ENCODE measurements at regions not wholly inside any gene's neighbourhood (a gene's known extent, or its start where the extent isn't known, plus 50 kb on each side); places are given as distances from the start of the nearest gene placed in this dataset.

DNA sequence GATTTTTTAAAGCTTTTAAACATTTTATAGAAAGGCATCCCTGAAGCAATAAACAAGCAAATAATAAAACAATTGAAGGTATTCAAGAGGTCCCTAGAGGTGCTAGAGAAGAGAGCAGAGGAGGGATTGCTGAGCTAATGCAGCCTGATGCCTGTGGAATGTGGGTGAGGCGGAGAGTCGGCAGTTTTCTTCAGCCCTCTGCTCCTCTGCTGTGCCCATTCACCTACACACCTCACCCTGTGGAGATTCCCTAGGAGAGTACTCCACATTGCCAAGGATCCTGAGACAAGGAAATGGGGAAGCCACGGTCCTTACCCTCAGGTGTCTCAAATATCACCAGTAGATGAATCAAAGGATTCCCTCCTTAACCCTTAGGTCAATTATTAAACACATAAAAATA is 199.8 kb upstream of the POU3F2 start:
- H3K4me1 ChIP-seq (ENCODE audit: control insufficient read depth in 1 of 2, insufficient read depth in 2 of 2, low read length in 2 of 2): no peaks in the 10 kb centered on the region
- H3K27ac ChIP-seq (ENCODE audit: low read depth, low read length): no peak overlapping the region
- TF ChIP-seq RAD21 (IDR thresholded peaks at IDR 0.05; ENCODE audit: low read depth): no peak
- TF ChIP-seq, protein P1, sequence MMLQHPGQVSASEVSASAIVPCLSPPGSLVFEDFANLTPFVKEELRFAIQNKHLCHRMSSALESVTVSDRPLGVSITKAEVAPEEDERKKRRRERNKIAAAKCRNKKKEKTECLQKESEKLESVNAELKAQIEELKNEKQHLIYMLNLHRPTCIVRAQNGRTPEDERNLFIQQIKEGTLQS (IDR thresholded peaks at IDR 0.05): no peak
- TF ChIP-seq, protein P2, sequence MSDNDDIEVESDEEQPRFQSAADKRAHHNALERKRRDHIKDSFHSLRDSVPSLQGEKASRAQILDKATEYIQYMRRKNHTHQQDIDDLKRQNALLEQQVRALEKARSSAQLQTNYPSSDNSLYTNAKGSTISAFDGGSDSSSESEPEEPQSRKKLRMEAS (IDR thresholded peaks at IDR 0.05): no peak
- no peak for TF ChIP-seq JUND (IDR thresholded peaks at IDR 0.05)
- TF ChIP-seq CBX3 (IDR thresholded peaks at IDR 0.05; ENCODE audit: low read depth): no peak
- TF ChIP-seq POLR2AphosphoS5 (IDR thresholded peaks at IDR 0.05; ENCODE audit: low read depth, low read length): no peak
- H3K9ac ChIP-seq (ENCODE audit: low read length): no peak overlapping the region
- H3K9me3 ChIP-seq (ENCODE audit: control insufficient read depth in 1 of 2, insufficient read depth in 1 of 2, low read depth in 1 of 2, low read length in 2 of 2): no peaks in the 10 kb centered on the region
- no peak overlapping the region for H2AFZ ChIP-seq (ENCODE audit: low read depth, low read length, poor library complexity, severe bottlenecking)
- H3K27me3 ChIP-seq (ENCODE audit: insufficient read depth, low read length): 0 out of 2 replicates have a peak, but pooled peaks cover 7% of the 10 kb centered on the region
- H3K9me2 ChIP-seq (ENCODE audit: insufficient read depth): no peaks in the 10 kb centered on the region
- no peaks in the 10 kb centered on the region for H3K79me2 ChIP-seq (ENCODE audit: insufficient read depth, low read length)
- CTCF ChIA-PET: no interaction called here
- H3K4me3 ChIP-seq (replicated peaks in 1 of 2; ENCODE audit: low read depth in 1 of 2, low read length in 2 of 2): no peak overlapping the region
- intact Hi-C loops (cut with micrococcal nuclease): no loop called here
- ATAC-seq (no peak), DNase-seq (ENCODE audit: low read depth, low spot score) (no peak)
- H3K36me3 ChIP-seq (ENCODE audit: control insufficient read depth in 1 of 2, insufficient read depth in 2 of 2, low read length in 2 of 2): no peaks in the 10 kb centered on the region
- no TSS peak for BruUV-seq (replicated peaks)
- no peaks in the 10 kb centered on the region for H4K20me1 ChIP-seq (ENCODE audit: insufficient read depth)
- RAD21 ChIA-PET (ENCODE audit: low non-redundant PET in 1 of 2, low total read pairs in 2 of 2, uncharacterized antibody in 2 of 2, unreplicated experiment in 2 of 2): no interaction called here
- POLR2A ChIA-PET: no interaction called here
- H3K4me2 ChIP-seq (ENCODE audit: low read length): no peak overlapping the region

DNA sequence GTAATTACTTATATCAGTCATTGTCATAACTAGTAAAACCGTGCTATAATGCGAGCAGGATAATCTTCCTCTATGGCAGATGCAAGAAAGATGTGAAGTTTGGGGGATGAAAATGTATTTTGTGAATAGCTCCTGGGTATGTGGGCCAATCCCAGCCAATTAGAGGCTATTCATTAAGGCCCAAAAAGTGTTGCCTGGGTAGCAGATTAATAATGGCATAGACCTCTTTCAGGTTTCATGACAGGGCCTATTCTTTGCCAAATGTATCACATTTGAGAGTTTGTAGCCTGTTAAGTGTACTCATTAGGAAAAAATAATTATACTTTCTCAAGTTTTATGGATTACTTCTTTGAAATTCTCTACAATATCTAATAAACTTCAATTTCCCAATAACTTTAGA is 199.2 kb upstream of the POU3F2 start:
- no peak for DNase-seq (ENCODE audit: low read depth, low spot score)
- Histone ChIP-seq H3K4me1 (ENCODE audit: control insufficient read depth in 1 of 2, insufficient read depth in 2 of 2, low read length in 2 of 2) (no peaks in the 10 kb centered on the region), H3K36me3 (ENCODE audit: control insufficient read depth in 1 of 2, insufficient read depth in 2 of 2, low read length in 2 of 2) (no peaks in the 10 kb centered on the region), H3K4me3 (replicated peaks in 1 of 2; ENCODE audit: low read depth in 1 of 2, low read length in 2 of 2) (no peak overlapping the region), H3K27me3 (ENCODE audit: insufficient read depth, low read length) (0 out of 2 replicates have a peak, but pooled peaks cover 7% of the 10 kb centered on the region), H3K27ac (ENCODE audit: low read depth, low read length) (no peak overlapping the region), H3K9me2 (ENCODE audit: insufficient read depth) (no peaks in the 10 kb centered on the region), H3K9ac (ENCODE audit: low read length) (no peak overlapping the region), H3K79me2 (ENCODE audit: insufficient read depth, low read length) (no peaks in the 10 kb centered on the region), H4K20me1 (ENCODE audit: insufficient read depth) (no peaks in the 10 kb centered on the region), H3K4me2 (ENCODE audit: low read length) (no peak overlapping the region), H2AFZ (ENCODE audit: low read depth, low read length, poor library complexity, severe bottlenecking) (no peak overlapping the region), H3K9me3 (ENCODE audit: control insufficient read depth in 1 of 2, insufficient read depth in 1 of 2, low read depth in 1 of 2, low read length in 2 of 2) (no peaks in the 10 kb centered on the region)
- intact Hi-C loops (cut with micrococcal nuclease): no loop called here
- no TSS peak for BruUV-seq (replicated peaks)
- TF ChIP-seq, protein P2 (IDR thresholded peaks at IDR 0.05): no peak
- TF ChIP-seq SRF (IDR thresholded peaks at IDR 0.05; ENCODE audit: low read depth) (no peak), CEBPB (IDR thresholded peaks at IDR 0.05; ENCODE audit: low read depth) (no peak), YY1 (IDR thresholded peaks at IDR 0.05; ENCODE audit: extremely low read depth, insufficient replicate concordance, low read depth, low read length) (no peak), ZNF274 (IDR thresholded peaks at IDR 0.05; ENCODE audit: low read depth, low read length) (no peak)
- ChIA-PET RAD21 (ENCODE audit: low non-redundant PET in 1 of 2, low total read pairs in 2 of 2, uncharacterized antibody in 2 of 2, unreplicated experiment in 2 of 2) (no interaction called here), CTCF (no interaction called here), POLR2A (no interaction called here)
- ATAC-seq: no peak

Measured in HCT116 (cell line).